ENCODE measurements at regions not wholly inside any gene's neighbourhood (a gene's known extent, or its start where the extent isn't known, plus 50 kb on each side); places are given as distances from the start of the nearest gene placed in this dataset.

DNA sequence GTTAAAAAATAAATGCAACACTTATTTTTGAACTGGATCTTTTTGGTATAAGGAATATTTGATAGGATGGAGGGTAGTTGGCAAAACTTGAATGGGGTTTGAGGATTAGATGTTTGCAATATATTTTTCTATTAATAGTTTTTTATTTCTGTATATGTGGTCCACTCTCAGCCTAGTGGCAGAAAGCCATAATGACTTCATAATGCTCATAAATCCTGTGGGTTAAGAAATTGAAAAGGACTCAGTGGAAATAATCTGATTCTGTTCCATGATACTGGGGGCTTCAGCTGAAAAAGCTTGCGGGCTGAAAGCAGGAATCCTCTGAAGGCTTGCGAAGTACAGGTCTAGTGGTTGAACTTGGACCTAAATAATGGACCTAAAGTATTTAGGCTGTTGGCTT is 1028.6 kb upstream of the PRMT6 start:
- TF ChIP-seq, protein P1, sequence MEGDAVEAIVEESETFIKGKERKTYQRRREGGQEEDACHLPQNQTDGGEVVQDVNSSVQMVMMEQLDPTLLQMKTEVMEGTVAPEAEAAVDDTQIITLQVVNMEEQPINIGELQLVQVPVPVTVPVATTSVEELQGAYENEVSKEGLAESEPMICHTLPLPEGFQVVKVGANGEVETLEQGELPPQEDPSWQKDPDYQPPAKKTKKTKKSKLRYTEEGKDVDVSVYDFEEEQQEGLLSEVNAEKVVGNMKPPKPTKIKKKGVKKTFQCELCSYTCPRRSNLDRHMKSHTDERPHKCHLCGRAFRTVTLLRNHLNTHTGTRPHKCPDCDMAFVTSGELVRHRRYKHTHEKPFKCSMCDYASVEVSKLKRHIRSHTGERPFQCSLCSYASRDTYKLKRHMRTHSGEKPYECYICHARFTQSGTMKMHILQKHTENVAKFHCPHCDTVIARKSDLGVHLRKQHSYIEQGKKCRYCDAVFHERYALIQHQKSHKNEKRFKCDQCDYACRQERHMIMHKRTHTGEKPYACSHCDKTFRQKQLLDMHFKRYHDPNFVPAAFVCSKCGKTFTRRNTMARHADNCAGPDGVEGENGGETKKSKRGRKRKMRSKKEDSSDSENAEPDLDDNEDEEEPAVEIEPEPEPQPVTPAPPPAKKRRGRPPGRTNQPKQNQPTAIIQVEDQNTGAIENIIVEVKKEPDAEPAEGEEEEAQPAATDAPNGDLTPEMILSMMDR (IDR thresholded peaks at IDR 0.05; ENCODE audit: low read depth, low read length): no peak

GRCh38 chr1:106037526-106037925 is 1018.9 kb upstream of the PRMT6 start:
- TF ChIP-seq, protein P1 (IDR thresholded peaks at IDR 0.05; ENCODE audit: low read depth, low read length): no peak
- no peak for DNase-seq (ENCODE audit: extremely low read depth, low read depth)

More for the DNA sequence above, 1028.6 kb upstream of the PRMT6 start:
- no peak for DNase-seq (ENCODE audit: extremely low read depth, low read depth)

DNA sequence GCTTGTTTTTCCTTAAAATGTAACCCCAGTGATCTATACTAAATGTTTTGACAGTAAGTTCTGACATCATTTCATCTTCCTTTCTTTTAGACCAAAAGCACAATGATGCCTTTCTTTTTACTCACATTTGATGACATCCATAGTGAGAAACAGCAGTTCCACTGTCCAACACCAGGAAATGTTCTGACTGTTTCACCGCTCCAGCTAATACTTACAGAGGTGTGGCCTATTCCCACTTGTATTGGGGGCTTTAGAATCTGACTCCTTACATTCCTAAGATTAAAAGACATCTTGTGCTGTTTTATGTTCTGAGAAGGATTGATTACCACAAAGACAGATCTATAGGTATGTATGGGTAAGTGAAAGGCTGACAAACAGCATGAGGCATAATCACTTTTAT is 1018.2 kb upstream of the PRMT6 start:
- TF ChIP-seq, protein P1 (IDR thresholded peaks at IDR 0.05; ENCODE audit: low read depth, low read length): no peak
- DNase-seq (ENCODE audit: extremely low read depth, low read depth): no peak

GRCh38 chr1:106043971-106044370 is 1012.5 kb upstream of the PRMT6 start:
- TF ChIP-seq, protein P1 (IDR thresholded peaks at IDR 0.05; ENCODE audit: low read depth, low read length): no peak
- no peak for DNase-seq (ENCODE audit: extremely low read depth, low read depth)

GRCh38 chr1:106047210-106047609 is 1009.3 kb upstream of the PRMT6 start:
- DNase-seq (ENCODE audit: extremely low read depth, low read depth): no peak
- TF ChIP-seq, protein P1 (IDR thresholded peaks at IDR 0.05; ENCODE audit: low read depth, low read length): no peak

DNA sequence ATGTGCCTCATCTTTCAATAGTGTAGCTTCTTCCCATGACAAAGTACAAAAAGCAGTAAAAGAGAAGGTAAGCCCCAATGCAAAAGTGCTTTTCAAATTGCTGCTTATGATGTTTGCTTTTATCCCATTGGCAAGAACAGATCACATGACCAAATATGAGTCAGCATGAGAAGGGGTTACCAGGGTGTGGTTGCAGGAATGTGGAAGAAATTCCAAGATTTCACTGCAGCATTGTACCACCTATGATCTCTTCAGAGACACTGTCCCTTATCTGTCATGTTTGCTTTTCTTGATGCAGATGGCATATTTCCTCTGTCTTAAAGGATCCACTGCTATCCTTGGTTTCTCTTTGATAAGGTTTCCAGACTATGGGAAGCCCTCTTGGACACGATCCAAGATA is 1006.9 kb upstream of the PRMT6 start:
- TF ChIP-seq, protein P1 (IDR thresholded peaks at IDR 0.05; ENCODE audit: low read depth, low read length): no peak
- DNase-seq (ENCODE audit: extremely low read depth, low read depth): no peak

- DNase-seq (ENCODE audit: extremely low read depth, low read depth): no peak
- TF ChIP-seq, protein P1 (IDR thresholded peaks at IDR 0.05; ENCODE audit: low read depth, low read length): no peak
Observed at GRCh38 chr1:106055855-106056254, 1000.6 kb upstream of the PRMT6 start.
